K562 (cell line): ENCODE measurements at regions not wholly inside any gene's neighbourhood (a gene's known extent, or its start where the extent isn't known, plus 50 kb on each side); places are given as distances from the start of the nearest gene placed in this dataset.

ENCODE experiments used
- CAMTA2 ChIP-seq: fragments of 250-450 bp; sonication (Bioruptor Pico); conservative IDR thresholded peaks from 2 replicates; pipeline ENCODE4 v1.5.1; 2022
- ELF2 ChIP-seq: fragments of 250-450 bp; sonication (Bioruptor Pico); IDR thresholded peaks from 2 replicates; pipeline ENCODE4 v1.5.0; 2021; ENCODE audit warnings: mild to moderate bottlenecking
- FOXP1 ChIP-seq: sonication (generic); formaldehyde crosslinking; IDR thresholded peaks from 2 replicates; pipeline ENCODE4 v1.8.0; 2022; ENCODE audit warnings: mild to moderate bottlenecking, missing genetic modification reagents
- HDAC1 ChIP-seq, 2 experiments: fragments of 450-650 bp; IDR thresholded peaks; 2 replicates each; pipeline ENCODE4 v1.6.1; 2016 to 2017; ENCODE audit warnings: inconsistent platforms in 1 of 2, mild to moderate bottlenecking in 1 of 2, moderate library complexity in 1 of 2
- HDAC2 ChIP-seq: fragments of 450-650 bp; IDR thresholded peaks from 2 replicates; pipeline ENCODE4 v1.6.1; 2016; ENCODE audit warnings: mild to moderate bottlenecking
- HDAC8 ChIP-seq: fragments of 450-650 bp; IDR thresholded peaks from 2 replicates; pipeline ENCODE4 v1.6.1; 2016; ENCODE audit warnings: mild to moderate bottlenecking, missing genetic modification characterization, moderate library complexity, missing compliant biosample characterization
- JUND ChIP-seq, 2 experiments: IDR thresholded peaks; 2 replicates in 1 of 2; 3 replicates in 1 of 2; pipeline ENCODE4 v1.6.1; 2011; ENCODE audit warnings: borderline replicate concordance in 2 of 2, low read depth in 2 of 2, low read length in 2 of 2, improper control_type of control experiment in 1 of 2, missing biosample characterization in 1 of 2, missing genetic modification characterization in 1 of 2, missing genetic modification reagents in 1 of 2
- KLF1 ChIP-seq: fragments of 450-650 bp; IDR thresholded peaks from 2 replicates; pipeline ENCODE4 v1.6.1; 2016; ENCODE audit warnings: missing genetic modification characterization, missing compliant biosample characterization
- RAD51 ChIP-seq: fragments of 450-650 bp; IDR thresholded peaks from 2 replicates; pipeline ENCODE4 v1.7.1; 2016; ENCODE audit warnings: low read depth, mild to moderate bottlenecking, borderline replicate concordance
- RCOR1 ChIP-seq, 2 experiments: IDR thresholded peaks; 2 replicates each; pipeline ENCODE4 v1.6.1; 2012; ENCODE audit warnings: low read depth in 2 of 2, low read length in 2 of 2, borderline replicate concordance in 1 of 2, improper control_type of control experiment in 1 of 2
- TRIM24 ChIP-seq, 2 experiments: fragments of 450-650 bp; IDR thresholded peaks; 2 replicates each; pipeline ENCODE4 v1.6.1; 2016
- ZNF217 ChIP-seq: sonication (generic); formaldehyde crosslinking; IDR thresholded peaks from 2 replicates; pipeline ENCODE4 v1.8.0; 2022; ENCODE audit warnings: mild to moderate bottlenecking, missing genetic modification reagents
- TF ChIP-seq, protein P1 (sequence below), 2 experiments: fragments of 450-650 bp; IDR thresholded peaks; 2 replicates each; pipeline ENCODE4 v1.6.1; 2016; ENCODE audit warnings: mild to moderate bottlenecking in 2 of 2, borderline replicate concordance in 1 of 2, low read depth in 1 of 2, moderate library complexity in 1 of 2
- TF ChIP-seq, protein P2 (sequence below): fragments of 450-650 bp; formaldehyde crosslinking; IDR thresholded peaks from 2 replicates; pipeline ENCODE4 v1.4.0; 2022; ENCODE audit warnings: missing genetic modification characterization
- TF ChIP-seq, protein P3 (sequence below), 2 experiments: IDR thresholded peaks in 1 of 2; conservative IDR thresholded peaks in 1 of 2; 2 replicates each; pipeline ENCODE4 v1.6.1; 2016; ENCODE audit warnings: low read depth in 2 of 2, mild to moderate bottlenecking in 1 of 2, missing compliant biosample characterization in 1 of 2, missing genetic modification characterization in 1 of 2, moderate library complexity in 1 of 2

DNA sequence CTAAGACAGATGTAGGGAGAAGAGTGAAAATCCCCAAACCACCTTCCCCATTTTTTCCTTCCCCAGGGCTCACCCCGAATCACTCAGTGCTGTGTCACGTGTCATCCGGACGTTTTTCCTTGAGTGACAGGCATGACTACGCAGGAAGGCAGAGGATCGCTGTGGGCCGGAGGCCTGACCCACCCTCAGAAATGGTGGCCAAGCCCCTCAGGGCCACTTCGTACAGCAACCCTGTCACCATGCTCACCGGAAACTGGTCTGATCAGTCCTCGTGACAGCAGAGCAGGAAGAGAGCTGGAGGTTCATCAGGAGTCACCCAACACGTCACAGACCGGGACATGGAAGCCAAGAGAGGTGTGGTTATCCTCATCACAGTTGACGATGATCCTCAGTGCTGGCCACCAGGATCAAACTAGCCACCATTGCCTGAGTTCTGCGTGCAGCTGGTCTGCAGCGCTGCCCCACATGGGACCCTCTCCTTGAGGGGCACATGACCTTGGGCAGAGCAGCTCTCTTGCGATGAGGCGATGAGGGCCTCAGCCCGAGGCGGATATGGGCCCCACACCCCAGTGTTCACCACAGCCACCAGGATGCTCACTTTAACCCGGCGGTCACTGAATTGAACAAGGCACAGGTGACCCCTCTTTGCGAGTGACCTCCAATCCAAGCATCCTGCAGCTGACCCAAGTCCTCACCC lies 99.3 kb upstream of the INSIG1 start (continued):
- TF ChIP-seq, protein P1, sequence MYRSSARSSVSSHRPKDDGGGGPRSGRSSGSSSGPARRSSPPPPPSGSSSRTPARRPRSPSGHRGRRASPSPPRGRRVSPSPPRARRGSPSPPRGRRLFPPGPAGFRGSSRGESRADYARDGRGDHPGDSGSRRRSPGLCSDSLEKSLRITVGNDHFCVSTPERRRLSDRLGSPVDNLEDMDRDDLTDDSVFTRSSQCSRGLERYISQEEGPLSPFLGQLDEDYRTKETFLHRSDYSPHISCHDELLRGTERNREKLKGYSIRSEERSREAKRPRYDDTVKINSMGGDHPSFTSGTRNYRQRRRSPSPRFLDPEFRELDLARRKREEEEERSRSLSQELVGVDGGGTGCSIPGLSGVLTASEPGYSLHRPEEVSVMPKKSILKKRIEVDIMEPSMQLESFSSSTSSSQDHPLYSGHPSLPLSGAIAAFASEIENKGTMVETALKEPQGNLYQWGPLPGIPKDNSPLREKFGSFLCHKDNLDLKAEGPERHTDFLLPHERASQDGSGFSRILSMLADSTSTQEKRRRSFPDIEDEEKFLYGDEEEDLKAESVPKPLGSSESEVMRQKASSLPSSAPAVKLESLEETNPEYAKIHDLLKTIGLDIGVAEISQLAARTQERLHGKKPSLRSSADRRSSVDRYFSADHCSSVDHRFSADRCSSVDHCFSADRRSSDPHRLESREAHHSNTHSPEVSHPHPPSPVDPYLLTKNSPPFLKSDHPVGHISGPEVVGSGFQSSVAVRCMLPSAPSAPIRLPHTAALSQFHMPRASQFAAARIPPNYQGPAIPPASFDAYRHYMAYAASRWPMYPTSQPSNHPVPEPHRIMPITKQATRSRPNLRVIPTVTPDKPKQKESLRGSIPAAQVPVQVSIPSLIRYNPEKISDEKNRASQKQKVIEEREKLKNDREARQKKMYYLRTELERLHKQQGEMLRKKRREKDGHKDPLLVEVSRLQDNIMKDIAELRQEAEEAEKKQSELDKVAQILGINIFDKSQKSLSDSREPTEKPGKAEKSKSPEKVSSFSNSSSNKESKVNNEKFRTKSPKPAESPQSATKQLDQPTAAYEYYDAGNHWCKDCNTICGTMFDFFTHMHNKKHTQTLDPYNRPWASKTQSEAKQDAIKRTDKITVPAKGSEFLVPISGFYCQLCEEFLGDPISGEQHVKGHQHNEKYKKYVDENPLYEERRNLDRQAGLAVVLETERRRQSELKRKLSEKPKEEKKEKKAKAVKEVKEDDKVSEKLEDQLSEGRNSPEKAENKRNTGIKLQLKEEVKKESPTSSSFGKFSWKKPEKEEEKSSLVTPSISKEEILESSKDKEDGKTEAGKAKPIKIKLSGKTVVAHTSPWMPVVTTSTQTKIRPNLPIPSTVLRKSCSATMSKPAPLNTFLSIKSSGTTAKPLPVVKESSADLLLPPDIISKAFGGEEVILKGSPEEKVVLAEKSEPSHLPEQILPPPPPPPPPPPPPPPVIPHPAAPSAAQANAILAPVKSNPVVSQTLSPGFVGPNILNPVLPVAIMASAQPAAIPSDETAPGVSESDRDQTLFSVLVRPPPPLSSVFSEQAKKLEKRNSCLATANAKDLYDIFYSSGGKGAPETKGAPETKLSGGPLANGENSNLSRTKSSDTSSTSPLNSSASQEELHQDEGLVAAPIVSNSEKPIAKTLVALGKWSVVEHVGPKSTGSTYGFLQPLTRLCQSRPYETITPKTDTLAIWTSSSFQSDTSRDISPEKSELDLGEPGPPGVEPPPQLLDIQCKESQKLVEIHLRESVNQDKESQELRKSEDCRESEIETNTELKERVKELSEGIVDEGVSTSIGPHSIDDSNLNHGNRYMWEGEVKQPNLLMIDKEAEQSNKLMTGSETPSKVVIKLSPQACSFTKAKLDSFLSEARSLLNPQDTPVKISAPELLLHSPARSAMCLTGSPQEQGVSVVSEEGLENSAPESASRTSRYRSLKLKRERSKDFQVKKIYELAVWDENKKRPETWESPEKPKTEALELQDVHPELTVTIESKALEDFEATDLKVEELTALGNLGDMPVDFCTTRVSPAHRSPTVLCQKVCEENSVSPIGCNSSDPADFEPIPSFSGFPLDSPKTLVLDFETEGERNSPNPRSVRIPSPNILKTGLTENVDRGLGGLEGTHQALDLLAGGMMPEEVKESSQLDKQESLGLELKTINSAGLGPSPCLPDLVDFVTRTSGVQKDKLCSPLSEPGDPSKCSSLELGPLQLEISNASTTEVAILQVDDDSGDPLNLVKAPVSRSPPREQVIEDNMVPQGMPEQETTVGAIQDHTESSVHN (IDR thresholded peaks at IDR 0.05; ENCODE audit: borderline replicate concordance in 1 of 2, low read depth in 1 of 2) = no peak
- TF ChIP-seq RCOR1 (IDR thresholded peaks at IDR 0.05; ENCODE audit: borderline replicate concordance in 1 of 2, low read depth in 2 of 2, low read length in 2 of 2) = 0 out of 4 replicates have a peak, but pooled peaks of 1 of the 2 experiments have one; percentile 15
- 0 out of 2 replicates have a peak, but pooled peaks have one; percentile 13 for TF ChIP-seq HDAC8
- TF ChIP-seq, protein P2, sequence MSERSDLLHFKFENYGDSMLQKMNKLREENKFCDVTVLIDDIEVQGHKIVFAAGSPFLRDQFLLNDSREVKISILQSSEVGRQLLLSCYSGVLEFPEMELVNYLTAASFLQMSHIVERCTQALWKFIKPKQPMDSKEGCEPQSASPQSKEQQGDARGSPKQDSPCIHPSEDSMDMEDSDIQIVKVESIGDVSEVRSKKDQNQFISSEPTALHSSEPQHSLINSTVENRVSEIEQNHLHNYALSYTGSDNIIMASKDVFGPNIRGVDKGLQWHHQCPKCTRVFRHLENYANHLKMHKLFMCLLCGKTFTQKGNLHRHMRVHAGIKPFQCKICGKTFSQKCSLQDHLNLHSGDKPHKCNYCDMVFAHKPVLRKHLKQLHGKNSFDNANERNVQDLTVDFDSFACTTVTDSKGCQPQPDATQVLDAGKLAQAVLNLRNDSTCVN (CRISPR knock-in tag) = peak; percentile 43; the same call in 1 of the 2 replicates
- TF ChIP-seq, protein P3, sequence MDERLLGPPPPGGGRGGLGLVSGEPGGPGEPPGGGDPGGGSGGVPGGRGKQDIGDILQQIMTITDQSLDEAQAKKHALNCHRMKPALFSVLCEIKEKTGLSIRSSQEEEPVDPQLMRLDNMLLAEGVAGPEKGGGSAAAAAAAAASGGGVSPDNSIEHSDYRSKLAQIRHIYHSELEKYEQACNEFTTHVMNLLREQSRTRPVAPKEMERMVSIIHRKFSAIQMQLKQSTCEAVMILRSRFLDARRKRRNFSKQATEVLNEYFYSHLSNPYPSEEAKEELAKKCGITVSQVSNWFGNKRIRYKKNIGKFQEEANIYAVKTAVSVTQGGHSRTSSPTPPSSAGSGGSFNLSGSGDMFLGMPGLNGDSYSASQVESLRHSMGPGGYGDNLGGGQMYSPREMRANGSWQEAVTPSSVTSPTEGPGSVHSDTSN (CRISPR knock-in tag; IDR thresholded peaks at IDR 0.05; ENCODE audit: low read depth) = peak; percentile 74
- TF ChIP-seq, protein P3 (tag; conservative IDR thresholded peaks at IDR 0.05; ENCODE audit: low read depth) = peak; percentile 79
- TF ChIP-seq ELF2 = no peak
- no peak for TF ChIP-seq KLF1
- no peak for TF ChIP-seq ZNF217 (CRISPR knock-in tag)
- no peak for TF ChIP-seq TRIM24 (IDR thresholded peaks at IDR 0.05)
- no peak for TF ChIP-seq CAMTA2 (CRISPR knock-in tag)
- TF ChIP-seq FOXP1 (CRISPR knock-in tag) = no peak
- TF ChIP-seq RAD51 = peak; percentile 76
- no peak for TF ChIP-seq JUND (IDR thresholded peaks at IDR 0.05; ENCODE audit: borderline replicate concordance, low read depth, low read length)
- TF ChIP-seq JUND (tag; IDR thresholded peaks at IDR 0.05; ENCODE audit: borderline replicate concordance, low read depth, low read length) = peak; percentile 39; the same call in 1 of the 3 replicates
- TF ChIP-seq HDAC1 (IDR thresholded peaks at IDR 0.05) = no peak
- TF ChIP-seq HDAC2 = 0 out of 2 replicates have a peak, but pooled peaks have one; percentile 17
